GM12878 (cell line): ENCODE measurements at regions not wholly inside any gene's neighbourhood (a gene's known extent, or its start where the extent isn't known, plus 50 kb on each side); places are given as distances from the start of the nearest gene placed in this dataset.

Experiments used
- ATAC-seq: fragments of 200-7000 bp; cut with Tn5 transposase; 3 replicates; pipeline ENCODE4 v1.9.1; 2020; ENCODE audit warnings: mild to moderate bottlenecking, moderate library complexity
- BruUV-seq: library from RNA; stranded (reverse); fragments of 400-500 nt; replicated peaks from 2 replicates; lab custom pipeline; 2021; lab: Mats Ljungman, UMichigan
- CTCF ChIA-PET: fragments of 300-600 bp; sonication (Branson Sonifier 250); formaldehyde crosslinking; extraction: SDS; loops from one replicate; lab custom pipeline; 2021; ENCODE audit warnings: inconsistent platforms; lab: Yijun Ruan, JAX
- POLR2A ChIA-PET: fragments of 350-600 bp; formaldehyde crosslinking; extraction: SDS; loops from one replicate; lab custom pipeline; 2021; ENCODE audit warnings: inconsistent platforms; lab: Charles Lee
- RAD21 ChIA-PET: fragments of 300-600 bp; sonication (Branson Sonifier 250); formaldehyde crosslinking; loops from one replicate; lab custom pipeline; 2023; ENCODE audit warnings: antibody characterized with exemption; ENCODE audit not compliant: unreplicated experiment; lab: Charles Lee
- SMC1A ChIA-PET: fragments of 300-600 bp; sonication (Branson Sonifier 250); formaldehyde crosslinking; loops from one replicate; lab custom pipeline; 2023; ENCODE audit not compliant: unreplicated experiment, uncharacterized antibody; lab: Charles Lee
- DNase-seq: peaks from one replicate; pipeline ENCODE4 v3.0.0-alpha.2; 2011; ENCODE audit warnings: low read depth, low spot score
- FAIRE-seq: peaks from 3 replicates; lab custom pipeline; 2011; peaks lifted over from hg19 to GRCh38; lab: Jason Lieb, UNC
- H2AFZ ChIP-seq: 2 replicates; pipeline ENCODE4 v1.6.0; 2011; ENCODE audit warnings: low read depth, low read length, control low read depth; ENCODE audit not compliant: control insufficient read depth
- H3K27ac ChIP-seq: 2 replicates; pipeline ENCODE4 v1.5.1; 2011; ENCODE audit warnings: control low read depth; ENCODE audit not compliant: control insufficient read depth, insufficient read depth
- H3K27me3 ChIP-seq, 2 experiments: replicated peaks in 1 of 2; 2 replicates each; pipeline versions ENCODE4 v1.6.0 to v1.6.1; 2011; ENCODE audit warnings: low read length in 1 of 2; ENCODE audit not compliant: control insufficient read depth in 2 of 2, insufficient read depth in 2 of 2
- H3K36me3 ChIP-seq, 2 experiments: 2 replicates each; pipeline ENCODE4 v1.5.1; 2011; ENCODE audit warnings: low read length in 1 of 2; ENCODE audit not compliant: control insufficient read depth in 2 of 2, insufficient read depth in 2 of 2
- H3K4me1 ChIP-seq: 2 replicates; pipeline ENCODE4 v1.6.1; 2011; ENCODE audit warnings: mild to moderate bottlenecking, low read length, moderate library complexity, mixed read lengths; ENCODE audit not compliant: control insufficient read depth, insufficient read depth
- H3K4me2 ChIP-seq: 2 replicates; pipeline ENCODE4 v1.6.0; 2011; ENCODE audit warnings: control low read depth; ENCODE audit not compliant: control insufficient read depth, insufficient read depth
- H3K4me3 ChIP-seq: fragments of 200-600 bp; sonication (generic); 2 replicates; pipeline ENCODE4 v1.5.1; 2016
- H3K79me2 ChIP-seq: 2 replicates; pipeline ENCODE4 v1.6.0; 2011; ENCODE audit warnings: low read length; ENCODE audit not compliant: control insufficient read depth, insufficient read depth
- H3K9ac ChIP-seq: 2 replicates; pipeline ENCODE4 v1.8.0; 2011; ENCODE audit warnings: low read length, control low read depth, mixed read lengths; ENCODE audit not compliant: control insufficient read depth, insufficient read depth
- H3K9me3 ChIP-seq: replicated peaks from 3 replicates; pipeline ENCODE4 v1.5.1; 2011; ENCODE audit warnings: mild to moderate bottlenecking, low read length; ENCODE audit not compliant: control insufficient read depth, insufficient read depth
- H4K20me1 ChIP-seq: 2 replicates; pipeline ENCODE4 v1.6.0; 2011; ENCODE audit not compliant: control insufficient read depth, insufficient read depth
- CEBPZ ChIP-seq: fragments of 150-350 bp; IDR thresholded peaks from 2 replicates; pipeline ENCODE4 v1.6.1; 2016; ENCODE audit warnings: low read depth, low read length
- CHD1 ChIP-seq: IDR thresholded peaks from 2 replicates; pipeline ENCODE4 v1.6.1; 2012; ENCODE audit warnings: low read depth, low read length, improper control_type of control experiment
- JUND ChIP-seq: IDR thresholded peaks from 2 replicates; pipeline ENCODE4 v1.6.1; 2012; ENCODE audit warnings: low read depth, mild to moderate bottlenecking, low read length, improper control_type of control experiment, moderate library complexity
- NFYB ChIP-seq: IDR thresholded peaks from 2 replicates; pipeline ENCODE4 v1.6.1; 2011; ENCODE audit warnings: low read depth, mild to moderate bottlenecking, low read length, improper control_type of control experiment, moderate library complexity; ENCODE audit not compliant: insufficient read depth
- PRDM15 ChIP-seq: fragments of 450-650 bp; formaldehyde crosslinking; IDR thresholded peaks from 2 replicates; pipeline ENCODE4 v1.4.0; 2020; ENCODE audit warnings: mild to moderate bottlenecking, moderate library complexity
- ZBTB4 ChIP-seq: fragments of 450-650 bp; formaldehyde crosslinking; IDR thresholded peaks from 2 replicates; pipeline ENCODE4 v1.4.0; 2022; ENCODE audit warnings: mild to moderate bottlenecking, moderate library complexity
- WGBS: methylation state at CpG from one replicate; pipeline ENCODE4 v1.1.6; 2016; ENCODE audit warnings: low lambda C conversion rate; ENCODE audit not compliant: insufficient replicate concordance, insufficient coverage; ENCODE audit errors: missing lambda C conversion rate; 5-methylcytosine and 5-hydroxymethylcytosine counted together
- in situ Hi-C: fragments of 300-500 bp; cut with MboI; formaldehyde crosslinking; loops from 9 replicates; pipeline ENCODE4 v1.14.3; 2018; ENCODE audit warnings: mixed read lengths
- intact Hi-C: fragments of 100-400 bp; cut with micrococcal nuclease; formaldehyde crosslinking; loops from one replicate; pipeline ENCODE4 v1.14.2; 2022; ENCODE audit not compliant: unreplicated experiment

- 47% methylated on average over 2 of the region's 2 CpGs for WGBS
- H3K9ac ChIP-seq = no peak overlapping the region
- DNase-seq (no peak), ATAC-seq (no peak)
- H3K27me3 ChIP-seq = no peaks in the 10 kb centered on the region; a peak in 1 of 4 replicates
- in situ Hi-C loops = no loop called here
- SMC1A ChIA-PET = no interaction called here
- TF ChIP-seq JUND (no peak), CHD1 (no peak)
- TF ChIP-seq, all 136 proteins: peak for 0
- intact Hi-C loops = no loop called here
- no peaks in the 10 kb centered on the region for H3K36me3 ChIP-seq
- ChIA-PET CTCF (no interaction called here), RAD21 (interaction anchor here (0.6 kb wide), 1 partner anchor 139 kb away, joined by 3 read pairs; no protein-coding TSS in a partner anchor), POLR2A (no interaction called here)
- no peaks in the 10 kb centered on the region for H3K9me3 ChIP-seq
- no peaks in the 10 kb centered on the region for H3K4me1 ChIP-seq
- no peak overlapping the region for H3K4me3 ChIP-seq
- H3K27ac ChIP-seq = no peak overlapping the region
- H4K20me1 ChIP-seq = no peaks in the 10 kb centered on the region
- H3K4me2 ChIP-seq = no peak overlapping the region
- H2AFZ ChIP-seq = no peak overlapping the region
- BruUV-seq = no TSS peak
- H3K79me2 ChIP-seq = no peaks in the 10 kb centered on the region
- FAIRE-seq = no peak
Measured at GRCh38 chr1:116316373-116316772, 56.7 kb upstream of the ATP1A1 start.

GRCh38 chr1:116318897-116319296 is 54.1 kb upstream of the ATP1A1 start:
- intact Hi-C loops = no loop called here
- TF ChIP-seq CEBPZ (no peak), NFYB (no peak), ZBTB4 (CRISPR knock-in tag) (no peak), PRDM15 (no peak)

More at GRCh38 chr1:116318897-116319296, 54.1 kb upstream of the ATP1A1 start:
- BruUV-seq = no TSS peak
- RAD21 ChIA-PET = no interaction called here
- Histone ChIP-seq H3K4me2 (no peak overlapping the region), H4K20me1 (no peaks in the 10 kb centered on the region), H3K4me3 (no peak overlapping the region), H3K36me3 (no peaks in the 10 kb centered on the region), H2AFZ (no peak overlapping the region), H3K9me3 (no peaks in the 10 kb centered on the region), H3K4me1 (no peaks in the 10 kb centered on the region), H3K9ac (no peak overlapping the region), H3K27ac (no peak overlapping the region), H3K79me2 (no peaks in the 10 kb centered on the region), H3K27me3 (no peaks in the 10 kb centered on the region; a peak in 2 of 4 replicates)
- in situ Hi-C loops = no loop called here
- 41% methylated on average over 9 of the region's 9 CpGs for WGBS
- CTCF ChIA-PET = no interaction called here
- FAIRE-seq = no peak
- SMC1A ChIA-PET = interaction anchor here (1.4 kb wide), 1 partner anchor 16 kb away, joined by 3 read pairs; no protein-coding TSS in a partner anchor
- no peak for ATAC-seq
- no peak for DNase-seq
- POLR2A ChIA-PET = no interaction called here
